ENCODE measurements at regions not wholly inside any gene's neighbourhood (a gene's known extent, or its start where the extent isn't known, plus 50 kb on each side); places are given as distances from the start of the nearest gene placed in this dataset.
"Not testable (repeated sequence)": the region's sequence is repeated elsewhere in the genome, so short reads cannot be mapped to it uniquely, and the experiment has no call there.

DNA sequence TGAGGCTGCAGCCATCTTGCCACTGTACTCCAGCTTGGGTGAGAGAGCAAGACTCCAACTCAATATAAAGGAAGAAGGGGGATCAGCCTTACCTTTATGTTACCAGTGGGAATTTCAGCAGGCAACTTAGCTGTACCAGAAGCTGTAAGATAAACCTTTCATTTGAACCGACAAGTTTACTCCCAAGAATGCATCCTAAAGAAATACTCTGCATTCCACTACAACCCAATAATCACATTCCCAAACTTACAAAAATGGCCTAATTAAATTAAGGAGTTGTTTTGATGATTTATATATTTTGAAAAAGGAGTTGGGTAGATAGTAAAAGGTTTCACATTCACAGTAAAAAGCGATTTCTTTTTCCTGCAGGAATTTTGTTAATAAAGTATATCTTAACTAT, 241.4 kb downstream of the TTC8 start:
- no peak for DNase-seq (ENCODE audit: low spot score)

DNA sequence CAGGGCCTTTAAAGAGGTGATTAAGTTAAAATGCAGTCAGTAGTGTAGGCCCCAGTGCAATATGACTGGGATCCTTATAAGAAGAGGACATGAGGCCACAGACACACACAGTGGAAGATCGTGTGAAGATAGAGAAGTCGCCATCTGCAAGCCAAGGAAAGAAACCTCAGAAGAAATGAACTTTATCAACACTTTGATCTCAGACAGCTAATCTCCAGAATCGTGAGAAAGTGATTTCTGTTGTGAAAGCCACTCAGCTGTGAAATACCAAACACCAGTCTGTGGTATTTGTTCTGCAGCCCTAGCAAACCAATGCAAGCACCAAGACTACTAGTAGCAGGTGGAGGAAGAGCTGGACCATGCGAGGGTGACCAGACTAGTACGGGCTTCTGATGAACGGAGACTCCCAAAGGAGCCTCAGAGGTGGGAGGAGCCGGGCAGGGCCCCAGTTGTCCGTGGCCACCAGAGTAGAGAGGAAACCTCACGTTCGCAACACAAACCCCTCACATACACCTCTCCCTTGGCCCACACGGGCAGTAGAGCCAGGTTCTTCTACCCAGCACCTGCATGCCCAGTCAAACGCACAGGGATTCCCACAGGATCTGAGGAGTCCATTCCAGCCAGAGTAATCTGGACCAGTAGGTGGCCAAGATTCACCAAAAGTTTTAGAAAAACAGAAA, 243.0 kb downstream of the TTC8 start:
- DNase-seq (ENCODE audit: low spot score), result no peak

DNA sequence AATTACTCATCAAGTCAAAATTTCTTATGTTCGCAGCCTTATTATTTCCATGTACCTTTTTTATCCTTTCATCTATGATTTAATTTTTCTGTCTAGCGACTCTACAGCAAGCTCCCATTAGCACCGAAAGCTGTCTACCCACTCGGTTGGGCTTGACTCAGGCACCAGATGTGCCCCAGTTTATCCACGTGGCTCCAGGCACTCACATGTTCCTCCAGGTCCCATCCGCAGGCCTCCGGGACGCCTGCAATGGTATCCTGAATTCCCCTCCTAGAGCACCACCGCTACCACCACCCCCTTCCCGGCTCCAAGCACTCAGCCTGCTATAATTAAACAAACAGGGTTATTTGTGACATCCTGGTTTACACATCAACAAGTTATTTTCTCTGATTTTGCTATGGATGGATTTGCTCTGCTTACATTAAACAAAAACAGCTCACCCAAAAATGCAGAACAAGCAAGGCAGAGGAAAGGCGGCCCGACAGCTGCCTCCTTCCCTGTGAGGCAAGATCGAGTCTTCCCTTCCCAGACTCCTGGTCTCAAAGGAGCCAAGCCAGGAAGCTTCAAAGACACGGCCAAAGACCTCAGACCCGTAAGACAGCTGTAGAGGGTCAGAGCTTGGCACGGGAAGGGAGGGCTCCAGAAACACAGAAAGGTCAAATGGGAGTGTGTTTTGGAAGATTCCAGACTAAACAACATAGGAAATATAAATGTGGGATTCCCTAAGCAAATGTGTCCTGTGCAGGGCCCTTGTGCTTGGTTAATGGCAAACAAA, 253.8 kb downstream of the TTC8 start:
- no peak for DNase-seq (ENCODE audit: low spot score)

DNA sequence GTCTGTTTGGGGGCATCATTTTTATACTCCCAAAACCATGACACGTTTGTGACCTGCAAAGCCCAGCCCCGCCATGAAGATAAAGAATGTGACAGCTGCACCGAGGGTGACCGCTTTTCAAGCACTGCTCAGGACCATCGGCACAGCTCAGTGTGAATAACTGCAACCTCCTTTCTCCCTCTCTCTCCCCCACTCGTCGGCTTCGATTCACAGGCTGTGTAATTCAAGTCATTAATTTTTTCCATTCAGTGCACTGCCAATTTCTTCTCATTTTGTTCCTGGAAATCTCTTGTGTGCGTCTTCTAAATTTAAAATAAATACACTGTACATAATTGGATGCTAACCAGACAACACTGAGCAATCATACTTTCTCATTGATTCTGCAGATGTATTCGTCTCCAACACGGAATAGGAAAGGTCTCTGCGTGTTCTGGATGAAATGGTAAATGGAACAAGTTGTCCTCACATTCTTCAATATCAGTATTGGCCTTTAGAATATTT, 260.8 kb downstream of the TTC8 start:
- no peak for DNase-seq (ENCODE audit: low spot score)

DNA sequence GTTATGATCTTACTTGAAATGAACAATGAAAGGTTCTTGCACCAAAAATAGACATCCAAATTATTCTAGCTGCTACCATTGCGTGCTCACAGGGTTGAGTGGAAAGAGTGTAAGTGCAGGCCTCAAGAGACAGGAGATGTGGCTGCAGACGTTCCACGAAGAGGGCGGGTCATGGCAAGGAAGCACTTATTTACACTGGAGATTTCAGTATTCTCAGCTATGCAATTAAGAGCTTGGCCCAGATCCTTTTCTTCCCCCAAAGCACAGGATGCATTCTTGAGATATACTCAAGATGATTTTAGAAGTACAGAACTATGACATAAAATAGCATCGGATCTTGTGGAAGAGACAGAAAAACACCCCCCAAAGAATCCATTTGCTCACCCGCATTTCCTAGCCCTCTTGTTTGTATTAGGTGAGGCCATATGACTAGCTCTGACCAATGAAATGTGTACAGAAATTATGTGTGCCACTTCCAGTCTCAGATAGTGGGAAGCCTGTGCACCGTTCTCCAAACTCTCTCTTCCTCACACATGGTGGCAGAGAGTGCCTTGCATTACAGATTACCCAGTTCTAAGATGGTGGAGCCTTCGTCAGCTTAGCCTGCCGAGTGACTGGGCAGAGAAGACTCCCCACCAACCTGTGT, 261.4 kb downstream of the TTC8 start:
- no peak for DNase-seq (ENCODE audit: low spot score)

DNA sequence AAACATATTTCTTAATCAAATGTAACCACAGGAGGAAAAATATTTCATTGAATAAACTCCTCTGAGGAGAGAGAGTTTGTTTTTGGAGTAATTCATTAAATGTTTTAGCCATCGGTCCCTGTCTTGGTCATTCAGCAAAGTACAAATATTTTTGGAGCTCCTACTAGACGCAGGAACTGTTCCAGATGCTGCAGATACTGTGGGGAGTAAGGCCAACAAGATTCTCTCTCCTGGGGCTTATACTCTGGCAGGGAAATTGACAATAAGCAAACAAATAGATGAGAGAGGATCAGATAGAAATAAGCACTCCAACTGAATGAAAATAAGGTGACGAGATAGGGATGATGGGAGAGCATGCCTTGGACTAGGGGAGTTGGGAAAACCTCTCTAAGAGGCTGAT, 264.1 kb downstream of the TTC8 start:
- DNase-seq (ENCODE audit: low spot score), result no peak

DNA sequence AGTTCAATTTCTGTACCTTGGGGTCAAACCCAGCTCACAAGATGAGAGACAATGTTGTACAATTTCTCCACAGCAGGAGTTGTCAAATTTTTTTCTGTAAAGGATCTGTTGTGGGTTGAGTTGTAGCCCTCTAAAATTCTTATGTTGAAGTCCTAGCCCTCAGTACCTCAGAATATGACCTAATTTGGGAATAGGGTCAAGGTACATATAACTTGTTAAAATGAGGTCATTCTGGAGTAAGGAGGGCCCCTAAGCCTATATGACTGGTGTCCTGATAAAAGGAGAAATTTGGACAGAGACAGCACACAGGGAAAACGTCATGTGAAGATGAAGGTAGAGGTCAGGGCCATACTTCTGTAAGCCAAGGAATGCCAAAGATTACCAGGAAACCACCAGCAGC, 264.9 kb downstream of the TTC8 start:
- no peak for DNase-seq (ENCODE audit: low spot score)

DNA sequence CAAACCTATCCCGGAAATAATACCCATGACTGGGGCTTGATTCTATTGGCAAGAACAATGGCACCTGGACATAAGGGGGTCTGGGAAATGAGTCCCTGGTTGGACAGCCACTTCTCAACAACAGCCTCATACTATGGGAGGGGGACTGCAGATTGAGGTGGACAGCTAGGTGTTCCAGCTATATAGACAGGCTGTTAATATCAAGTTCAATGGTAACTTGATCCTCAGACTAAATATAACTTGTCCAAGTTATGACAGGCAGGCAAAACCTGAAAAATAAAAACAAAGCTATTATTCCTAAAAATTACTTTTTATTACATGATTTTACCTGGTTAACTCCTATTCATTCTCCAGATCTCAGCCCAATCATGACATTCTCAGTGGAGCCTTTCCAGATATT, 267.3 kb downstream of the TTC8 start:
- no peak for DNase-seq (ENCODE audit: low spot score)

DNA sequence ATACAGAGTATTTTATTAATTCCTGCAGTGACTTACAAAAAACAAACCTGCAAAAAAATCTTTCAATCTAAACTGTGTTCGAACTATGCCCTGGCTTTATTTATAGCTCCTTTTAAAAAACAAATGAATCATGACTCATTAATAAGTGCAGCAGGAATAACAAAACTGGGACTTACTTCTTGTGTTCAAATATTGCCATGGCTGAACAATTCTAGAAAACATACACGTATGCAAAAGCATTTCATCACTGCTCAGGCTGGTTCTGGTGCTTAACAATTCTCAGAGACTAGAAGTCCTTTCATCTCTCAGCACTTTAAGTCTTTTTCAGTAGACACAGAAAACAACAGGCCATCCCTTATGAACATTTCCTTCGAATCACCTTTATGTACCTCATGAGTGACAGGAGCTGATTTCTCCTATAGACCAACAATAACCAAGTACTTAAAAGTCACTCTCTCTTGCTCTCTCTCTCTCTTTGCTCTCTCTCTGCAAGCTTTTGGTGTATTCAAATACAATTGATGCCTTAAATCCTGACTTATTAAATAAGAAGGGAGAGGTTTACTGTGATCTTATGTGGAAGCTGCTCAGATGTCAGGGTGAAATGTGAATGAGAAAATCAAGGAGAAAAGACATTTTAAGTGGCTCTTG, 268.8 kb downstream of the TTC8 start:
- DNase-seq (ENCODE audit: low spot score), result no peak

DNA sequence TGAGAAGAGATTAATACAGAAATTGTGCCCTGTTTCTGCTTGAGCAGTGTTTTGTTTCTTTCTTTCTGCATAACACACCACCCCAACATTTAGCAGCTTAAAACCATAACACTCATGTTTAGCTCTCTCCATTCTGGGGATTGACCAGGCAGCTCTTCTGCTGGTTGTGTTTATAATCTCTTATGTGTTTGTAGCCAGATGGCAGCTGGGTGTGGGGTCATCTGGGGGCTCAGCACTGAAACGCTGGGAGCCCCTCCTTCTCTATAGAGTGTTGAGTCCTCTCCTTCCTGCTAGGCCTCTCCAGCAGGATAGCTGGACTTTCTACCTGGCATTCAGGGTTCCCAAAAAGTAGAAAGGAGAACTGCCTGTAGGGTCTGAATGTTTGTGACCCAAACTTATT, 270.6 kb downstream of the TTC8 start:
- no peak for DNase-seq (ENCODE audit: low spot score)

DNA sequence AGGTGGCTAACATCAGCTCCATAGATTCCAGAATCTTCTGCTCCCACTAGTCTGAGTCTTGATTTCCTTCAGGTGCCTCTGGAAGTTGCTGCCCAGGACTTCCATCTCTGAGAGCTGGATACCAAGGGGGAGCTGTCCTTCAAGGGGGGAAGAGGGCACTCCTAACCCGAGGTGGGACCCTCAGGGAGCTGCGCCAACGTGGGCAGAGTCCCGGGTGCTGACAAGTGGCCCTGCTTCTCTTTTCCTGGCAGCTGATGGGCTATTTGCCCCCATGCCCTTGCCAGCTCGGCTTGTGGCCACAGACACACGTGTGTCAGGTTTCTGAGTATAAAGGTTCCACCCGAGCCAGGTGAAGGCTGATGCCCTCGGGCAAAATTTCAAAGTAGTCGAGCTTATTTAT, 272.5 kb downstream of the TTC8 start:
- DNase-seq (ENCODE audit: low spot score), result no peak

DNA sequence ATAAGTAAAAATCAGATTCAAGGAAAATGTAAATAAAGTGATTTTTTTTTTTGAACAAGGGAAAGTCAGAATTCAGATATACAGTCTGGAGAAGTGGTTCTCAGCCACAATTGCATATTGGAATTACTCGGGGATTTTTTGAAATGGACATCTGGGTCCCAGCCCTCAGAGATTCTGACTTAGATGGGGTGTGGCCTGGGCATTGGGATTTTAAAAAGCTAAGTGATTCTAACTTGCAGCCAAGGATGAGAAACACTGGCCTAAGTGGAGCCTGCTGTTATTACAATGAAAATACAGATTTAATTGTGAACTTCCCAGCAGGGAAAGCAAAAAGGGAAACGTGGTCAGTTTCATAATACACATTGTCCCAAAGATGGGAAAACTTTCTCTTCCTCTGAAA, 273.8 kb downstream of the TTC8 start:
- no peak for DNase-seq (ENCODE audit: low spot score)

DNA sequence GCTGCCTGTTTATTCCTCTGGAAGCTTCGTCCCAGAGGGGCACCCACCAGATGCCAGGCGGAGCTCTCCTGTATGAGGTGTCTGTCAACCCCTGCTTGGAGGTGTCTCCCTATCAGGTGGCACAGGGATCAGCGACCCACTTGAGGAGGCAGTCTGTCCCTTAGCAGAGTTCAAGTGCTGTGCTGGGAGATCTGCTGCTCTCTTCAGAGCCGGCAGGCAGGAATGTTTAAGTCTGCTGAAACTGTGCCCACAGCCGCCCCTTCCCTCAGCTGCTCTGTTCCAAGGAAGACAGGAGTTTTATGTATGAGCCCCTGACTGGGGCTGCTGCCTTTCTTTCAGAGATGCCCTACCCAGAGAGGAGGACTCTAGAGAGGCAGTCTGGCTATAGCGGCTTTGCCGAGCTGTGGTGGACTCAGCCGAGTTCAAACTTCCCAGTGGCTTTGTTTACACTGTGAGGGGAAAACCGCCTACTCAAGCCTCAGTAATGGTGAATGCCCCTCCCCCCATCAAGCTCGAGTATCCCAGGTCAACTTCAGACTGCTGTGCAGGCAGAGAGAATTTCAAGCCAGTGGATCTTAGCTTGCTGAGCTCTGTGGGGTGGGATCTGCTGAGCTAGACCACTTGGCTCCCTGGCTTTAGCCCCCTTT, 279.8 kb downstream of the TTC8 start:
- DNase-seq (ENCODE audit: low spot score), result not testable (repeated sequence)

DNA sequence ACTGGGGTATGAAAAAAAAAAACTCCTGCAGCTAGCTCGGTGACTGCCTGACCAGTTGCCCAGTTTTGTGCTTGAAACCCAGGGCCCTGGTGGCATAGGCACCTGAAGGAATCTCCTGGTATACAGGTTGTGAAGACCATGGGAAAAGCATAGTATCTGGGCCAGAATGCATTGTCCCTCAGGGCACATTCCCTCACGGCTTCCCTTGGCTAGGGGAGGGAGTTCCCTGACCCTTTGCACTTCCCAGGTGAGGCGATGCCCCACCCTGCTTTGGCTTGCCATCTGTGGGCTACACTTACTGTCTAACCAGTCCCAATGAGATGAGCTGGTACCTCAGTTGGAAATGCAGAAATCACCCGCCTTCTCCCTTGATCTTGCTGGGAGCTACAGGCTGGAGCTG, 280.4 kb downstream of the TTC8 start:
- not testable (repeated sequence) for DNase-seq (ENCODE audit: low spot score)
